CMK (cell line): ENCODE measurements at regions not wholly inside any gene's neighbourhood (a gene's known extent, or its start where the extent isn't known, plus 50 kb on each side); places are given as distances from the start of the nearest gene placed in this dataset.

ENCODE experiments used
- DNase-seq: peaks from one replicate; pipeline ENCODE4 v3.0.0-alpha.2; 2010; ENCODE audit warnings: low read depth

- no peak for DNase-seq
Observed at GRCh38 chr22:48692734-48693376, 1134.8 kb downstream of the BRD1 start.

GRCh38 chr22:48691431-48691851 is 1136.2 kb downstream of the BRD1 start:
- DNase-seq = no peak

GRCh38 chr22:48690583-48691317 is 1136.9 kb downstream of the BRD1 start:
- no peak for DNase-seq

GRCh38 chr22:48689206-48689605 is 1138.5 kb downstream of the BRD1 start:
- DNase-seq = no peak

GRCh38 chr22:48688366-48688765 is 1139.3 kb downstream of the BRD1 start:
- DNase-seq = no peak

- no peak for DNase-seq
Observed at GRCh38 chr22:48687606-48688005, 1140.1 kb downstream of the BRD1 start.

- DNase-seq = no peak
Observed at GRCh38 chr22:48686694-48687302, 1140.9 kb downstream of the BRD1 start.

GRCh38 chr22:48685767-48686166 is 1141.9 kb downstream of the BRD1 start:
- DNase-seq = no peak

- DNase-seq = no peak
Observed at GRCh38 chr22:48683640-48684039, 1144.0 kb downstream of the BRD1 start.

GRCh38 chr22:48682504-48682903 is 1145.2 kb downstream of the BRD1 start:
- DNase-seq = no peak

GRCh38 chr22:48680601-48681000 is 1147.1 kb downstream of the BRD1 start:
- no peak for DNase-seq

- DNase-seq = no peak
Observed at GRCh38 chr22:48679656-48680555, 1147.8 kb downstream of the BRD1 start.

- no peak for DNase-seq
Observed at GRCh38 chr22:48678171-48679135, 1149.2 kb downstream of the BRD1 start.

- no peak for DNase-seq
Observed at GRCh38 chr22:48677621-48678020, 1150.1 kb downstream of the BRD1 start.

- no peak for DNase-seq
Observed at GRCh38 chr22:48677168-48677520, 1150.5 kb downstream of the BRD1 start.

GRCh38 chr22:48676266-48677167 is 1151.2 kb downstream of the BRD1 start:
- no peak for DNase-seq

- DNase-seq = no peak
Observed at GRCh38 chr22:48675830-48676145, 1151.9 kb downstream of the BRD1 start.

- DNase-seq = no peak
Observed at GRCh38 chr22:48675141-48675829, 1152.4 kb downstream of the BRD1 start.

GRCh38 chr22:48673806-48674500 is 1153.7 kb downstream of the BRD1 start:
- DNase-seq = no peak
